ENCODE measurements at regions not wholly inside any gene's neighbourhood (a gene's known extent, or its start where the extent isn't known, plus 50 kb on each side); places are given as distances from the start of the nearest gene placed in this dataset.

GRCh38 chr2:5846881-5847280, 154.7 kb downstream of the SOX11 start:
- H3K9me3 Mint-ChIP-seq: no peaks in the 10 kb centered on the region; a peak in 1 of 5 replicates
- H4K5ac ChIP-seq (ENCODE audit: insufficient read length, low read depth, low read length): no peak overlapping the region

More at GRCh38 chr2:5846881-5847280, 154.7 kb downstream of the SOX11 start:
- TF ChIP-seq CTCF (conservative IDR thresholded peaks at IDR 0.05): no peak
- no peak overlapping the region for H4K91ac ChIP-seq (ENCODE audit: insufficient read length, low read depth, low read length)
- H3K18ac ChIP-seq (ENCODE audit: insufficient read length, low read depth, low read length): no peak overlapping the region
- no peaks in the 10 kb centered on the region for H3K79me1 ChIP-seq (ENCODE audit: insufficient read depth, low read depth, low read length, poor library complexity, severe bottlenecking)
- WGBS (ENCODE audit: extremely low coverage, insufficient read length, low lambda C conversion rate): no CpG with 5 or more reads among the region's 7 CpGs
- H3K4me1 Mint-ChIP-seq: no peaks in the 10 kb centered on the region; a peak in 1 of 4 replicates
- no peaks in the 10 kb centered on the region for H3K36me3 Mint-ChIP-seq (ENCODE audit: insufficient read depth in 1 of 3, low read depth in 3 of 3)
- H3K56ac ChIP-seq (ENCODE audit: insufficient read length, low read depth, low read length): no peak overlapping the region
- H3K9me3 ChIP-seq (ENCODE audit: control insufficient read depth, low read depth, low read length): no peaks in the 10 kb centered on the region
- no peak overlapping the region for H3K4me3 Mint-ChIP-seq
- no peak overlapping the region for H2BK120ac ChIP-seq (ENCODE audit: low read depth, low read length, poor library complexity, severe bottlenecking)
- H3K27me3 Mint-ChIP-seq (ENCODE audit: low read depth): no peaks in the 10 kb centered on the region; the same call in 1 of the 2 replicates
- H3K27ac Mint-ChIP-seq: no peak overlapping the region
- H3K23ac ChIP-seq (ENCODE audit: insufficient read length, low read depth, low read length): no peak overlapping the region
- no peak overlapping the region for H2BK15ac ChIP-seq (ENCODE audit: low read depth, low read length)
- H2AFZ ChIP-seq (ENCODE audit: low read length): no peak overlapping the region
- H3T11ph ChIP-seq (ENCODE audit: low read length): no peak overlapping the region
- no peak overlapping the region for H2AK5ac ChIP-seq (ENCODE audit: insufficient read length, low read length)
- no peak overlapping the region for H3K14ac ChIP-seq (ENCODE audit: insufficient read depth, low read length)
- H2BK12ac ChIP-seq (ENCODE audit: insufficient read length, low read depth, low read length): no peak overlapping the region
- no peak overlapping the region for H3K4me2 ChIP-seq (ENCODE audit: insufficient read depth, insufficient read length, low read length)
- no peak overlapping the region for H3K9ac ChIP-seq (ENCODE audit: extremely low read depth, insufficient read length, low read length)
- peaks cover 3% of the 10 kb centered on the region for H3K23me2 ChIP-seq (ENCODE audit: insufficient read length, low read depth, low read length, poor library complexity, severe bottlenecking)
- DNase-seq: no peak
- no peaks in the 10 kb centered on the region for H3K79me2 ChIP-seq (ENCODE audit: insufficient read depth, low read length)
- no peak overlapping the region for H3K4ac ChIP-seq (ENCODE audit: low read depth, low read length)
- no peaks in the 10 kb centered on the region for H3K27me3 ChIP-seq (ENCODE audit: insufficient read depth, low read length)
- no peak overlapping the region for H2BK20ac ChIP-seq (ENCODE audit: low read depth, low read length, poor library complexity, severe bottlenecking)
- no peaks in the 10 kb centered on the region for H3K4me1 ChIP-seq (ENCODE audit: insufficient read depth, low read length)
- H2BK5ac ChIP-seq (ENCODE audit: insufficient read length, low read length): no peak overlapping the region
- no peak overlapping the region for H4K8ac ChIP-seq (replicated peaks; ENCODE audit: insufficient read length, low read depth, low read length)
- no peak overlapping the region for H3K27ac ChIP-seq (ENCODE audit: insufficient read length, low read depth, low read length)
- no peaks in the 10 kb centered on the region for H4K20me1 ChIP-seq (ENCODE audit: control insufficient read depth, insufficient read depth, insufficient read length)

Measured in H9 (cell line).